Neural progenitor cell (in vitro differentiated cells): ENCODE measurements at regions not wholly inside any gene's neighbourhood (a gene's known extent, or its start where the extent isn't known, plus 50 kb on each side); places are given as distances from the start of the nearest gene placed in this dataset.

Source experiments
- DNase-seq: peaks from one replicate; pipeline ENCODE4 v3.0.0-alpha.2; 2016; ENCODE audit warnings: low spot score
- H2AFZ ChIP-seq: fragments of 200-600 bp; sonication (generic); replicated peaks from 2 replicates; pipeline ENCODE4 v1.6.1; 2016; ENCODE audit warnings: antibody characterized with exemption
- H3F3A ChIP-seq: fragments of 200-600 bp; sonication (generic); 2 replicates; pipeline ENCODE4 v1.6.1; 2016; ENCODE audit warnings: antibody characterized with exemption, low read depth
- H3K27ac ChIP-seq: fragments of 200-600 bp; sonication (generic); 2 replicates; pipeline ENCODE4 v1.5.1; 2016; ENCODE audit warnings: mild to moderate bottlenecking
- H3K27me3 ChIP-seq: fragments of 200-600 bp; sonication (generic); 2 replicates; pipeline ENCODE4 v1.6.1; 2016; ENCODE audit warnings: mild to moderate bottlenecking, moderate library complexity
- H3K36me3 ChIP-seq: fragments of 200-600 bp; sonication (generic); 2 replicates; pipeline ENCODE4 v1.5.1; 2016
- H3K4me1 ChIP-seq: fragments of 200-600 bp; sonication (generic); 2 replicates; pipeline ENCODE4 v1.6.1; 2016; ENCODE audit warnings: mixed run types
- H3K4me2 ChIP-seq: fragments of 200-600 bp; sonication (generic); 2 replicates; pipeline ENCODE4 v1.6.1; 2016
- H3K4me3 ChIP-seq: fragments of 200-600 bp; sonication (generic); 2 replicates; pipeline ENCODE4 v1.5.1; 2016
- H3K79me2 ChIP-seq: fragments of 200-600 bp; sonication (generic); 2 replicates; pipeline ENCODE4 v1.6.1; 2016; ENCODE audit warnings: low read depth
- H3K9ac ChIP-seq: fragments of 200-600 bp; sonication (generic); 2 replicates; pipeline ENCODE4 v1.6.1; 2016
- H3K9me3 ChIP-seq: fragments of 200-600 bp; sonication (generic); 2 replicates; pipeline ENCODE4 v1.5.1; 2016; ENCODE audit warnings: low read depth
- H4K20me1 ChIP-seq: fragments of 200-600 bp; sonication (generic); 2 replicates; pipeline ENCODE4 v1.6.1; 2016; ENCODE audit warnings: low read depth
- H3K27ac Mint-ChIP-seq: 3 replicates; pipeline ENCODE4 v1.8.0; 2021; ENCODE audit warnings: mixed read lengths
- H3K27me3 Mint-ChIP-seq: 2 replicates; pipeline ENCODE4 v1.8.0; 2022; ENCODE audit warnings: low read depth, mild to moderate bottlenecking, inconsistent platforms, moderate library complexity, mixed read lengths; ENCODE audit not compliant: insufficient read depth
- H3K36me3 Mint-ChIP-seq: 3 replicates; pipeline ENCODE4 v1.8.0; 2021; ENCODE audit warnings: mixed read lengths
- H3K4me1 Mint-ChIP-seq: 3 replicates; pipeline ENCODE4 v1.8.0; 2021; ENCODE audit warnings: mixed read lengths
- H3K4me3 Mint-ChIP-seq: 3 replicates; pipeline ENCODE4 v1.8.0; 2021; ENCODE audit warnings: mild to moderate bottlenecking, moderate library complexity, mixed read lengths
- H3K9me3 Mint-ChIP-seq: 3 replicates; pipeline ENCODE4 v1.8.0; 2020; ENCODE audit warnings: mixed read lengths
- EZH2 ChIP-seq: fragments of 200-600 bp; sonication (generic); IDR thresholded peaks from 2 replicates; pipeline ENCODE4 v1.6.1; 2017; ENCODE audit warnings: antibody characterized with exemption, mild to moderate bottlenecking, moderate library complexity
- EZH2phosphoT487 ChIP-seq: fragments of 200-600 bp; sonication (generic); IDR thresholded peaks from 2 replicates; pipeline ENCODE4 v1.6.1; 2017; ENCODE audit warnings: antibody characterized with exemption
- TF ChIP-seq, protein P1 (sequence below): fragments of 200-600 bp; sonication (generic); IDR thresholded peaks from 2 replicates; pipeline ENCODE4 v1.5.1; 2017; ENCODE audit warnings: antibody characterized with exemption, mild to moderate bottlenecking

DNA sequence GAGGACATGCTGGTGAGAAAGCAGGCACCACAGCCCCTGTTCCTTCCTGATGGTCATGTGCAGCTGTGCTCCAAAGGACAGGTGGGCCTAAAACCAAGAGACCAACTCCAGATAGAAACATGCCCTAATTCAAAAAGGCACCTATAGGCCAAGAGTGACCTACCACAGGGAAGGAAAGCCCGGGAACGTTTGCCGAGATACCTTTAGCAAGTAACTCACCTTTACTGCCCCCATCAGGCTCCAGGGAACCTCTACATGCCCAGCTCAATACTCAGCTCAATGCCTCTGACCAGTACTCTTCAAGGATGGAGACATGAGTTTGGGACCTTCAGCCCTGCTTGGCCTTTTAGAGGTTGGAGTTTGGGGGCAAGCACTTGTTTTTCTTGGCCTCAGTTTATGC, 172.8 kb upstream of the FSTL4 start:
- H3K9ac ChIP-seq, result no peak overlapping the region
- Mint-ChIP-seq H3K27me3 (peaks cover 4% of the 10 kb centered on the region), H3K4me3 (no peak overlapping the region), H3K36me3 (no peaks in the 10 kb centered on the region), H3K27ac (no peak overlapping the region), H3K9me3 (peaks cover 4% of the 10 kb centered on the region), H3K4me1 (peaks cover 4% of the 10 kb centered on the region)
- no peak overlapping the region for H2AFZ ChIP-seq
- no peaks in the 10 kb centered on the region for H3K79me2 ChIP-seq
- no peaks in the 10 kb centered on the region for H3K9me3 ChIP-seq
- no peak overlapping the region for H3K4me3 ChIP-seq
- H3K27ac ChIP-seq, result no peak overlapping the region
- H3K27me3 ChIP-seq, result no peaks in the 10 kb centered on the region
- no peak overlapping the region for H3K4me2 ChIP-seq
- TF ChIP-seq, protein P1, sequence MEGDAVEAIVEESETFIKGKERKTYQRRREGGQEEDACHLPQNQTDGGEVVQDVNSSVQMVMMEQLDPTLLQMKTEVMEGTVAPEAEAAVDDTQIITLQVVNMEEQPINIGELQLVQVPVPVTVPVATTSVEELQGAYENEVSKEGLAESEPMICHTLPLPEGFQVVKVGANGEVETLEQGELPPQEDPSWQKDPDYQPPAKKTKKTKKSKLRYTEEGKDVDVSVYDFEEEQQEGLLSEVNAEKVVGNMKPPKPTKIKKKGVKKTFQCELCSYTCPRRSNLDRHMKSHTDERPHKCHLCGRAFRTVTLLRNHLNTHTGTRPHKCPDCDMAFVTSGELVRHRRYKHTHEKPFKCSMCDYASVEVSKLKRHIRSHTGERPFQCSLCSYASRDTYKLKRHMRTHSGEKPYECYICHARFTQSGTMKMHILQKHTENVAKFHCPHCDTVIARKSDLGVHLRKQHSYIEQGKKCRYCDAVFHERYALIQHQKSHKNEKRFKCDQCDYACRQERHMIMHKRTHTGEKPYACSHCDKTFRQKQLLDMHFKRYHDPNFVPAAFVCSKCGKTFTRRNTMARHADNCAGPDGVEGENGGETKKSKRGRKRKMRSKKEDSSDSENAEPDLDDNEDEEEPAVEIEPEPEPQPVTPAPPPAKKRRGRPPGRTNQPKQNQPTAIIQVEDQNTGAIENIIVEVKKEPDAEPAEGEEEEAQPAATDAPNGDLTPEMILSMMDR, result peak; percentile 28
- no peak for TF ChIP-seq EZH2phosphoT487
- peak; percentile 25 for DNase-seq
- no peaks in the 10 kb centered on the region for H4K20me1 ChIP-seq
- H3K36me3 ChIP-seq, result no peaks in the 10 kb centered on the region
- no peaks in the 10 kb centered on the region for H3F3A ChIP-seq
- H3K4me1 ChIP-seq, result no peaks in the 10 kb centered on the region

DNA sequence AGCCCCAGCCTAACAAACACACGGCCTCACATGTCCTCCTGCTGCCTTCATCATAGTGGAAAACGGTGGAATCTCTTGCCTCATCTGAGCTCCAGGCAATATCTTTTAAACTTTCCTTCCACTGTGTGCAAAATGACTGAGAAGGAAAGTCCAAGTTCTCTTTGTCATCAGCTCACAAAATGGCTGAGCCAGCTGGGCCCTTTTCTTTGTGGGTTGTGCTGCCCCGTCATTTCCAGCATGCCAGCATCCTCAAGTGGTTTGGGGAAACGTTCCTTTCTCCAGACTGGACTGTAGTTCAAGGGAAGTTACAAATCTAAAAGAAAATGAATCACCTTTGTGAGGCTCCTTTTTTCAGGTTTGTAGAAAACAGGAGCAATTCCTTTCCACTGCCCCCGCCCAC, 171.1 kb upstream of the FSTL4 start:
- Mint-ChIP-seq H3K36me3 (no peaks in the 10 kb centered on the region), H3K27me3 (peaks cover 9% of the 10 kb centered on the region), H3K4me1 (peaks cover 4% of the 10 kb centered on the region), H3K27ac (no peak overlapping the region), H3K9me3 (peaks cover 5% of the 10 kb centered on the region), H3K4me3 (no peak overlapping the region)
- H3K4me3 ChIP-seq, result no peak overlapping the region
- no peaks in the 10 kb centered on the region for H3K27me3 ChIP-seq
- H3K9ac ChIP-seq, result no peak overlapping the region
- H3K79me2 ChIP-seq, result no peaks in the 10 kb centered on the region
- no peaks in the 10 kb centered on the region for H3F3A ChIP-seq
- H3K4me2 ChIP-seq, result no peak overlapping the region
- no peak for DNase-seq
- no peaks in the 10 kb centered on the region for H4K20me1 ChIP-seq
- H3K27ac ChIP-seq, result no peak overlapping the region
- TF ChIP-seq, protein P1, result no peak
- TF ChIP-seq EZH2phosphoT487 (no peak), EZH2 (no peak)
- H2AFZ ChIP-seq, result no peak overlapping the region
- H3K4me1 ChIP-seq, result no peaks in the 10 kb centered on the region
- H3K9me3 ChIP-seq, result no peaks in the 10 kb centered on the region
- no peaks in the 10 kb centered on the region for H3K36me3 ChIP-seq

DNA sequence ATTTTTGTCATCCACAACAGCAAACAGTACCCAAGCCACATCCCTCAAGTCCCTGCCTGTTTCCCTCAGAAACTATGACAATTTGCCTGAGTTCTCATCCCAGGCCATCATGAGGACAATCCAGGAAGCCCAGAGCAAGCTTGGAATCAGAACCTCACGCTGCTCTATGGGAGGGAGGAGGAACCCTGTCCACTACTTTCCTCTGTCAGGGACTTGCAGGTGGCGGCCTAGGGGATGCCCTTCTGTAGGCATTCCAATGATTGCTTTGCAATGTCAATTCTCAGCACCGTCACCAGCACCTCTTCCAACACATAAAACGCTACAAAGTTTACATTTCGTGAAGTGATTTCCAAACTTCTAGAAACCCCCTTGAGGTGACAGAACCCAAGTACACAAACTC, 170.4 kb upstream of the FSTL4 start:
- Histone ChIP-seq H3K4me2 (no peak overlapping the region), H3K36me3 (no peaks in the 10 kb centered on the region), H3K9me3 (no peaks in the 10 kb centered on the region), H3K27ac (no peak overlapping the region), H4K20me1 (no peaks in the 10 kb centered on the region), H3K4me1 (no peaks in the 10 kb centered on the region), H3K9ac (no peak overlapping the region), H3K27me3 (no peaks in the 10 kb centered on the region), H2AFZ (no peak overlapping the region), H3K4me3 (no peak overlapping the region), H3F3A (no peaks in the 10 kb centered on the region), H3K79me2 (no peaks in the 10 kb centered on the region)
- H3K36me3 Mint-ChIP-seq, result no peaks in the 10 kb centered on the region
- peaks cover 9% of the 10 kb centered on the region for H3K27me3 Mint-ChIP-seq
- TF ChIP-seq, protein P1, result no peak
- no peak for TF ChIP-seq EZH2phosphoT487
- no peak for TF ChIP-seq EZH2
- H3K4me3 Mint-ChIP-seq, result no peak overlapping the region
- peaks cover 4% of the 10 kb centered on the region for H3K4me1 Mint-ChIP-seq
- no peak for DNase-seq
- peaks cover 5% of the 10 kb centered on the region for H3K9me3 Mint-ChIP-seq
- H3K27ac Mint-ChIP-seq, result no peak overlapping the region
